ENCODE measurements at regions not wholly inside any gene's neighbourhood (a gene's known extent, or its start where the extent isn't known, plus 50 kb on each side); places are given as distances from the start of the nearest gene placed in this dataset.

DNA sequence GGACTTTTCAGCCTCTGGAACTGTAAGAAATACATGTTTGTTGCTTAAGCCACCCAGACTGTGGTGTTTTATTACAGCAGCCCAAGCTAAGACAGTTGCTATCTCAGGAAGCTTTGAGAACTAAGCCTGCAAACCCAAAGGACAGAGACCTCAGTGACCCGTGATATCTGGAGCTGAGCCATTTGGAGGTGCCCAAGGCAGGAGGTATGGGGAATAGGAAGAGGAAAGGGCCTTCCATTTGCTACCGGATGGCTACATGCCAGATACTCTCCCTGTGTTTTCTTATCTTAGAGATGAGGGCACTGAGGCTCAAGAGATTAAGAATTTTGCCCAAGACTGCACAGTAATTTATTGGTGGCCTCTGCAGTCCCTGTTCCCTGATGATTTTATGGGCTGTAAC, 622.1 kb upstream of the CDH5 start:
- Histone ChIP-seq H3K56ac (ENCODE audit: extremely low read depth, insufficient read depth, low read length) (no peak overlapping the region), H2AK9ac (replicated peaks; ENCODE audit: low read depth, low read length, poor library complexity) (no peak overlapping the region), H4K20me1 (ENCODE audit: insufficient read depth, low read length) (no peaks in the 10 kb centered on the region), H2BK5ac (ENCODE audit: low read depth, low read length, poor library complexity, severe bottlenecking) (no peak overlapping the region), H3K27me3 (ENCODE audit: control insufficient read depth, insufficient read depth, low read length) (peaks cover 3% of the 10 kb centered on the region; the same call in 1 of the 2 replicates), H3K14ac (replicated peaks; ENCODE audit: low read depth, low read length) (no peak overlapping the region), H2BK20ac (ENCODE audit: low read depth, low read length) (no peak overlapping the region), H3K79me1 (ENCODE audit: low read depth in 1 of 2, low read length in 2 of 2) (no peaks in the 10 kb centered on the region), H2AFZ (replicated peaks; ENCODE audit: low read length, poor library complexity) (no peak overlapping the region), H4K8ac (ENCODE audit: low read depth in 2 of 2, low read length in 2 of 2) (no peak overlapping the region), H3K9me3 (ENCODE audit: control insufficient read depth, insufficient read depth, low read length) (no peaks in the 10 kb centered on the region), H3K9me1 (ENCODE audit: insufficient read depth, low read length) (no peaks in the 10 kb centered on the region), H3K27ac (ENCODE audit: insufficient read depth, low read length) (no peak overlapping the region), H3K36me3 (ENCODE audit: control insufficient read depth, insufficient read depth, low read length) (no peaks in the 10 kb centered on the region), H2BK120ac (ENCODE audit: low read depth, low read length) (no peak overlapping the region), H3K4me3 (ENCODE audit: insufficient read depth, low read depth, low read length) (no peak overlapping the region), H3K4me1 (ENCODE audit: control insufficient read depth, insufficient read depth, low read length) (no peaks in the 10 kb centered on the region), H3K23ac (ENCODE audit: low read depth, low read length) (no peak overlapping the region), H3K4ac (ENCODE audit: low read depth, low read length) (no peak overlapping the region), H3K9ac (ENCODE audit: low read depth, low read length) (no peak overlapping the region), H4K5ac (ENCODE audit: low read depth, low read length) (no peak overlapping the region), H3K18ac (ENCODE audit: low read depth, low read length) (no peak overlapping the region), H3K4me2 (ENCODE audit: low read depth, low read length) (no peak overlapping the region), H4K91ac (ENCODE audit: insufficient read depth, low read depth, low read length) (no peak overlapping the region), H2BK15ac (ENCODE audit: low read depth, low read length) (no peak overlapping the region), H2AK5ac (ENCODE audit: low read depth, low read length) (no peak overlapping the region)
- ATAC-seq (ENCODE audit: low read depth) (no peak), DNase-seq (no peak)
- WGBS, 2 experiments (ENCODE audit: extremely low coverage in 2 of 2, insufficient read length in 1 of 2): no CpG with 5 or more reads among the region's 2 CpGs
- CTCF ChIA-PET: no interaction called here
- dilution Hi-C loops (cut with HindIII; ENCODE audit: low sequenced_read_pairs, unreplicated experiment): no loop called here
- POLR2A ChIA-PET (ENCODE audit: unreplicated experiment): no interaction called here
- in situ Hi-C loops (cut with MboI; ENCODE audit: low sequenced_read_pairs): no loop called here
- TF ChIP-seq CTCF (conservative IDR thresholded peaks at IDR 0.05; ENCODE audit: low read depth, low read length) (no peak), RCOR1 (IDR thresholded peaks at IDR 0.05; ENCODE audit: insufficient replicate concordance, low read length) (no peak), RAD21 (IDR thresholded peaks at IDR 0.05; ENCODE audit: low read length) (no peak), MAZ (IDR thresholded peaks at IDR 0.05; ENCODE audit: borderline replicate concordance, low read depth, low read length) (no peak), MAFK (IDR thresholded peaks at IDR 0.05; ENCODE audit: low read depth, low read length) (no peak), FOS (IDR thresholded peaks at IDR 0.05; ENCODE audit: low read depth, low read length) (no peak), NFE2L2 (IDR thresholded peaks at IDR 0.05; ENCODE audit: low read depth, low read length) (no peak), ELK1 (IDR thresholded peaks at IDR 0.05; ENCODE audit: borderline replicate concordance, low read depth, low read length) (no peak), BHLHE40 (IDR thresholded peaks at IDR 0.05; ENCODE audit: low read depth, low read length) (no peak), CHD1 (IDR thresholded peaks at IDR 0.05; ENCODE audit: low read depth, low read length) (no peak), MXI1 (IDR thresholded peaks at IDR 0.05; ENCODE audit: borderline replicate concordance, low read depth, low read length) (no peak), RFX5 (IDR thresholded peaks at IDR 0.05; ENCODE audit: low read depth, low read length) (no peak), CEBPB (IDR thresholded peaks at IDR 0.05; ENCODE audit: low read depth, low read length) (no peak), SMC3 (IDR thresholded peaks at IDR 0.05; ENCODE audit: low read depth, low read length) (no peak)
- TF ChIP-seq, protein P1, sequence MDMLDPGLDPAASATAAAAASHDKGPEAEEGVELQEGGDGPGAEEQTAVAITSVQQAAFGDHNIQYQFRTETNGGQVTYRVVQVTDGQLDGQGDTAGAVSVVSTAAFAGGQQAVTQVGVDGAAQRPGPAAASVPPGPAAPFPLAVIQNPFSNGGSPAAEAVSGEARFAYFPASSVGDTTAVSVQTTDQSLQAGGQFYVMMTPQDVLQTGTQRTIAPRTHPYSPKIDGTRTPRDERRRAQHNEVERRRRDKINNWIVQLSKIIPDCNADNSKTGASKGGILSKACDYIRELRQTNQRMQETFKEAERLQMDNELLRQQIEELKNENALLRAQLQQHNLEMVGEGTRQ (IDR thresholded peaks at IDR 0.05; ENCODE audit: low read depth, low read length): no peak
- BruUV-seq (replicated peaks): no TSS peak
- intact Hi-C loops (cut with micrococcal nuclease): no loop called here
